DMS53 (cell line): ENCODE measurements at regions not wholly inside any gene's neighbourhood (a gene's known extent, or its start where the extent isn't known, plus 50 kb on each side); places are given as distances from the start of the nearest gene placed in this dataset.
A peak's percentile ranks its signal among the peaks of the same experiment; 100 is the strongest.

Source experiments
- DNase-seq: peaks from one replicate; lab custom pipeline; 2025; lab: John Stamatoyannopoulos, UW

GRCh38 chr2:111692311-111692710, 191.7 kb downstream of the ANAPC1 start:
- no peak for DNase-seq

- DNase-seq, result no peak
Measured at GRCh38 chr2:111694700-111695101, 189.3 kb downstream of the ANAPC1 start.

- no peak for DNase-seq
Measured at GRCh38 chr2:111695441-111696007, 188.5 kb downstream of the ANAPC1 start.

GRCh38 chr2:111696226-111696625, 187.8 kb downstream of the ANAPC1 start:
- no peak for DNase-seq

GRCh38 chr2:111697560-111697959, 186.4 kb downstream of the ANAPC1 start:
- DNase-seq, result no peak

GRCh38 chr2:111698089-111698488, 185.9 kb downstream of the ANAPC1 start:
- DNase-seq, result peak; percentile 44

GRCh38 chr2:111698743-111699554, 185.0 kb downstream of the ANAPC1 start:
- peak; percentile 99 for DNase-seq

GRCh38 chr2:111701266-111701665, 182.7 kb downstream of the ANAPC1 start:
- DNase-seq, result peak; percentile 19

GRCh38 chr2:111701798-111702118, 182.2 kb downstream of the ANAPC1 start:
- no peak for DNase-seq

- DNase-seq, result peak; percentile 86
Measured at GRCh38 chr2:111702119-111702803, 181.7 kb downstream of the ANAPC1 start.

GRCh38 chr2:111702804-111703196, 181.2 kb downstream of the ANAPC1 start:
- no peak for DNase-seq

GRCh38 chr2:111703759-111704158, 180.2 kb downstream of the ANAPC1 start:
- DNase-seq, result no peak

GRCh38 chr2:111704246-111704645, 179.7 kb downstream of the ANAPC1 start:
- DNase-seq, result peak; percentile 17

- DNase-seq, result no peak
Measured at GRCh38 chr2:111705239-111705638, 178.8 kb downstream of the ANAPC1 start.

- peak; percentile 73 for DNase-seq
Measured at GRCh38 chr2:111705711-111706336, 178.2 kb downstream of the ANAPC1 start.

- no peak for DNase-seq
Measured at GRCh38 chr2:111706481-111707001, 177.5 kb downstream of the ANAPC1 start.

GRCh38 chr2:111707700-111708099, 176.3 kb downstream of the ANAPC1 start:
- DNase-seq, result no peak

- DNase-seq, result no peak
Measured at GRCh38 chr2:111708476-111709180, 175.4 kb downstream of the ANAPC1 start.

GRCh38 chr2:111709321-111709720, 174.7 kb downstream of the ANAPC1 start:
- DNase-seq, result no peak

GRCh38 chr2:111710085-111710484, 173.9 kb downstream of the ANAPC1 start:
- no peak for DNase-seq

GRCh38 chr2:111710613-111711012, 173.4 kb downstream of the ANAPC1 start:
- DNase-seq, result no peak

- no peak for DNase-seq
Measured at GRCh38 chr2:111711270-111711669, 172.7 kb downstream of the ANAPC1 start.
